ENCODE measurements at regions not wholly inside any gene's neighbourhood (a gene's known extent, or its start where the extent isn't known, plus 50 kb on each side); places are given as distances from the start of the nearest gene placed in this dataset.

DNA sequence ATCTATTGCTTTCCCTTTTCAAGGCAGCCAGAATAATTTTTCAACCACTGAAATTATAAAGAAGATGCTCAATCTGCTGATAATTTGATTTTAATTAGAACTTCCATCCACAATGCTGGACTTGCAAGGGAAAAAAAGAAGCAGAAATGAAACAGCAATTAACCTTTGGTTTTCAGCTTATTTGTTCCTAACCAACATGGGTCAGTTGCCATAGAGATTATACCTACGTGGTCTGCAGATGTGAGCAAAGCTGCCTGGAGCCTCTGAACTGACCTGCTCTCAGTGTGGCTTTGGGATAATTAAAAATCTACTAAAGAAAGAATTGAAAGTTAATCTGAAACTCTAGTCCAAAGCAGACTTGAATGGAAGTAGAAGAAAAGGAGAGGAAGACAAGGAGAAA is 195.7 kb upstream of the API5 start:
- TF ChIP-seq POLR2AphosphoS5 (IDR thresholded peaks at IDR 0.05), result no peak
- TF ChIP-seq, protein P1, sequence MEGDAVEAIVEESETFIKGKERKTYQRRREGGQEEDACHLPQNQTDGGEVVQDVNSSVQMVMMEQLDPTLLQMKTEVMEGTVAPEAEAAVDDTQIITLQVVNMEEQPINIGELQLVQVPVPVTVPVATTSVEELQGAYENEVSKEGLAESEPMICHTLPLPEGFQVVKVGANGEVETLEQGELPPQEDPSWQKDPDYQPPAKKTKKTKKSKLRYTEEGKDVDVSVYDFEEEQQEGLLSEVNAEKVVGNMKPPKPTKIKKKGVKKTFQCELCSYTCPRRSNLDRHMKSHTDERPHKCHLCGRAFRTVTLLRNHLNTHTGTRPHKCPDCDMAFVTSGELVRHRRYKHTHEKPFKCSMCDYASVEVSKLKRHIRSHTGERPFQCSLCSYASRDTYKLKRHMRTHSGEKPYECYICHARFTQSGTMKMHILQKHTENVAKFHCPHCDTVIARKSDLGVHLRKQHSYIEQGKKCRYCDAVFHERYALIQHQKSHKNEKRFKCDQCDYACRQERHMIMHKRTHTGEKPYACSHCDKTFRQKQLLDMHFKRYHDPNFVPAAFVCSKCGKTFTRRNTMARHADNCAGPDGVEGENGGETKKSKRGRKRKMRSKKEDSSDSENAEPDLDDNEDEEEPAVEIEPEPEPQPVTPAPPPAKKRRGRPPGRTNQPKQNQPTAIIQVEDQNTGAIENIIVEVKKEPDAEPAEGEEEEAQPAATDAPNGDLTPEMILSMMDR (IDR thresholded peaks at IDR 0.05), result no peak
- TF ChIP-seq POLR2A (IDR thresholded peaks at IDR 0.05), result no peak
- no peak for TF ChIP-seq EP300 (IDR thresholded peaks at IDR 0.05)

Data from stomach (tissue), 4 donors.